ENCODE measurements at regions not wholly inside any gene's neighbourhood (a gene's known extent, or its start where the extent isn't known, plus 50 kb on each side); places are given as distances from the start of the nearest gene placed in this dataset.

DNA sequence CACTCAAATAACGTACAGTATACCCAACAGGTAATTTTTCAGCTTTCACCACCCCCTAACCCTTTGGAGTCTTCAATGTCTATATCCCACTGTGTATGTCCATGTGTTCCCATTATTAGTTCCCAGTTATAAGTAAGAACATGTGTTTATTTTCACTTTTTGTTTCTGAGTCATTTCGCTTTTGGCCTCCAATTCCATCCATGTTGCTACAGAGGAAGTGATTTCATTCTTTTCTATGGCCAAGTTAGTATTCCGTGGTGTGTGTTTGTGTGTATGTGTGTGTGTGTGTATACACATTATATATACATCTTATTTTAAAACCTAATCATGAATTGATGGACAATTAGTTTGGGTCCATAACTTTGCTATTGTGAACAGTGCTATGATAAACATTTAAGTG, 464.4 kb downstream of the CMPK2 start:
- TF ChIP-seq, protein P1, sequence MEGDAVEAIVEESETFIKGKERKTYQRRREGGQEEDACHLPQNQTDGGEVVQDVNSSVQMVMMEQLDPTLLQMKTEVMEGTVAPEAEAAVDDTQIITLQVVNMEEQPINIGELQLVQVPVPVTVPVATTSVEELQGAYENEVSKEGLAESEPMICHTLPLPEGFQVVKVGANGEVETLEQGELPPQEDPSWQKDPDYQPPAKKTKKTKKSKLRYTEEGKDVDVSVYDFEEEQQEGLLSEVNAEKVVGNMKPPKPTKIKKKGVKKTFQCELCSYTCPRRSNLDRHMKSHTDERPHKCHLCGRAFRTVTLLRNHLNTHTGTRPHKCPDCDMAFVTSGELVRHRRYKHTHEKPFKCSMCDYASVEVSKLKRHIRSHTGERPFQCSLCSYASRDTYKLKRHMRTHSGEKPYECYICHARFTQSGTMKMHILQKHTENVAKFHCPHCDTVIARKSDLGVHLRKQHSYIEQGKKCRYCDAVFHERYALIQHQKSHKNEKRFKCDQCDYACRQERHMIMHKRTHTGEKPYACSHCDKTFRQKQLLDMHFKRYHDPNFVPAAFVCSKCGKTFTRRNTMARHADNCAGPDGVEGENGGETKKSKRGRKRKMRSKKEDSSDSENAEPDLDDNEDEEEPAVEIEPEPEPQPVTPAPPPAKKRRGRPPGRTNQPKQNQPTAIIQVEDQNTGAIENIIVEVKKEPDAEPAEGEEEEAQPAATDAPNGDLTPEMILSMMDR (conservative IDR thresholded peaks at IDR 0.05; ENCODE audit: low read length), result no peak
- TF ChIP-seq EZH2phosphoT487 (IDR thresholded peaks at IDR 0.05; ENCODE audit: borderline replicate concordance), result no peak

All from Loucy (cell line).